Dendritic cell treated with granulocyte-macrophage colony-stimulating factor and Interleukin-4, amounts not matched to agents 40 ng/mL and 50 ng/mL, for 4 days (primary cell): ENCODE measurements at regions not wholly inside any gene's neighbourhood (a gene's known extent, or its start where the extent isn't known, plus 50 kb on each side); places are given as distances from the start of the nearest gene placed in this dataset.
"Not testable (repeated sequence)": the region's sequence is repeated elsewhere in the genome, so short reads cannot be mapped to it uniquely, and the experiment has no call there.

Source experiments
- H3K27ac Mint-ChIP-seq: one replicate; pipeline ENCODE4 v1.8.0; 2022; ENCODE audit warnings: mild to moderate bottlenecking, mixed read lengths
- H3K27me3 Mint-ChIP-seq: one replicate; pipeline ENCODE4 v1.8.0; 2022; ENCODE audit warnings: mild to moderate bottlenecking, mixed read lengths
- H3K36me3 Mint-ChIP-seq: one replicate; pipeline ENCODE4 v1.8.0; 2022; ENCODE audit warnings: low read depth, mixed read lengths
- H3K4me1 Mint-ChIP-seq: one replicate; pipeline ENCODE4 v1.8.0; 2022; ENCODE audit warnings: low read depth, mixed read lengths
- H3K4me3 Mint-ChIP-seq: one replicate; pipeline ENCODE4 v1.8.0; 2022; ENCODE audit warnings: mild to moderate bottlenecking, moderate library complexity, mixed read lengths
- H3K9me3 Mint-ChIP-seq: one replicate; pipeline ENCODE4 v1.8.0; 2022; ENCODE audit warnings: mixed read lengths
- intact Hi-C: fragments of 100-400 bp; cut with micrococcal nuclease; formaldehyde crosslinking; loops from one replicate; pipeline ENCODE4 v1.15.0; 2022

DNA sequence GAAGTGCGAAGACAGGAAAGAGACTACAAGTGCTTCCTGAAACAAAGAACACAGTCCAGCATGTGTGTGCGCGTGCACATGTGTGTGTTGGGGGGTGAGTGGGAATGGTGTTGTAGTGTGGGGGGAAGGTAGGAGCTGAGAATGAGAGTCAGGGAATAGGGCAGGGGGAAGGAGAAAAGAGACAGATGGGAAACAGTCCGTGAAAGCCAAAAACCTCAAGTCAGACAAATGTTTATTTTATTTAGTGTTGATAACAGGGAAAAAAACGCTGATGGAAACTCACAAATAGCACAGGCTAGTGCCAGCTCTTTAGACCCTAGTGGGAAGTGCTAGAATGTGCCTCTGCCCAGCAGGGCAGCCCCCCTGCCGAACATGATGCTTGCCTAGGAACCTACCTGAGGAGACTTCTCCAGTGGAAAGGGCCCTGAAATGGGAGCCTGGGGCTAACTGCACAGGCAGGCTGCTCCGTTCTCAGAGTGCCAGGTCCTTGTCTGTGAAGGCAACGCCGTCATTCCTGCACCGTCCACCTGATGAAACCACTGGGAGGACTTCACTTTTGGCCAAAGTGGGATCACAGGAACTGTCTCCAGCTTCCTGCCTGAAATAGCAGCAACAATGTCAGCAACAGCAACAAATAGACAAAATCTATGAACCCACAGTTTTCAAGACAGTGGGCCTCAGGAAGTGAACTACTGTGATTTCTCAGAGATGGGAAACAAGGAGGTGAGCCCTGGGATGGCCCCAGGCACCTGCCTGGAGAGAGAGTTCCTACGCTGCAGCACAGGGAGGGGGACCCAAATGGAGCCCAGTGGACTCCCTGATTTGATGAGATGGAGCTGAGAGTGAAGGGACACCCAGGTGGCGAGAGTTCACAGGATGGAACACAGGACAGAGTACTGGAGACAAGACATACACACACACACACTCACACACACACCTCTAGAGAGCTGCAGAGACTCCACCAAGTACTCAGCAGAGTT is 379.7 kb downstream of the RPS24 start:
- H3K4me1 Mint-ChIP-seq, result no peaks in the 10 kb centered on the region
- peaks cover 9% of the 10 kb centered on the region for H3K27me3 Mint-ChIP-seq
- no peak overlapping the region for H3K4me3 Mint-ChIP-seq
- no peaks in the 10 kb centered on the region for H3K36me3 Mint-ChIP-seq
- intact Hi-C loops, result no loop called here
- H3K9me3 Mint-ChIP-seq, result no peaks in the 10 kb centered on the region
- no peak overlapping the region for H3K27ac Mint-ChIP-seq

DNA sequence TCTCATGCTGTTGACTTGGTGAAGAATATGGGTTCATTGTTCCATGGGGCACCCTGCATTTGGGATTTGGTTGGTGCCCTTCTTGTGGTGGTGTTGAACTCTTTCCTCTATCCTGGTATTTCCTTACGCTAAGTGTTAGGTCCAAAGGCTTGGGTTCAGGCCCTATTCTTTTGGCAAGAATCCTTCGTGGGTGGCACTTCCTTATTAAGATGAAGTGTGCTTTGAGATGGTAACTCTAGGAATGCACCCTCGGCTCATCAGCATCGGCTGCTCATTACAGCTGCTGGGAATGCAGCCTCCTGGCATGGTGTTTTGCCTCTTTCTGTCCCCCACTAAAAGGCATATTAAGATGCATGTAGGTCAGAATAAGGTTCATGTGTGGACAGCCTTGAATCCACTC is 380.7 kb downstream of the RPS24 start:
- Mint-ChIP-seq H3K36me3 (no peaks in the 10 kb centered on the region), H3K27ac (no peak overlapping the region), H3K9me3 (no peaks in the 10 kb centered on the region), H3K4me3 (no peak overlapping the region), H3K27me3 (peaks cover 8% of the 10 kb centered on the region), H3K4me1 (no peaks in the 10 kb centered on the region)
- intact Hi-C loops, result no loop called here

DNA sequence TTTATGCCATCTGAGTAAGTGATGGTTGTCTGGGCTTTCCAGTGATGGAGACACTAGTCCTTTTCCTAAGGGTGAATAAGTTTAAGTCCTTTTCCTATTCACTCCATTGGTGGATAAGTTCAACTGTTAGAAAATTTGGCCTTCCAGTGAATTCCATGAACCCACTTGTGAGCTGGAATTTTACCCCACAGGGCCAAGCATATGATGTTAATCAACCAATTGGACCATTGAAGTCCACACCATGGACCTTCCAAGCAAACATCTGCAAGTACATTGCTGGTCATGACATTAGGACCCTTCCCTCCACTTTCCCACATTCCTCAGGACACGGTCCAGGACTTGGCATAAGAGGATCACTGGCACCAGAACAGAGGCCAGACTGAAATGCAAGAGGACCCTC is 381.4 kb downstream of the RPS24 start:
- H3K4me1 Mint-ChIP-seq, result no peaks in the 10 kb centered on the region
- intact Hi-C loops, result no loop called here
- peaks cover 5% of the 10 kb centered on the region for H3K27me3 Mint-ChIP-seq

DNA sequence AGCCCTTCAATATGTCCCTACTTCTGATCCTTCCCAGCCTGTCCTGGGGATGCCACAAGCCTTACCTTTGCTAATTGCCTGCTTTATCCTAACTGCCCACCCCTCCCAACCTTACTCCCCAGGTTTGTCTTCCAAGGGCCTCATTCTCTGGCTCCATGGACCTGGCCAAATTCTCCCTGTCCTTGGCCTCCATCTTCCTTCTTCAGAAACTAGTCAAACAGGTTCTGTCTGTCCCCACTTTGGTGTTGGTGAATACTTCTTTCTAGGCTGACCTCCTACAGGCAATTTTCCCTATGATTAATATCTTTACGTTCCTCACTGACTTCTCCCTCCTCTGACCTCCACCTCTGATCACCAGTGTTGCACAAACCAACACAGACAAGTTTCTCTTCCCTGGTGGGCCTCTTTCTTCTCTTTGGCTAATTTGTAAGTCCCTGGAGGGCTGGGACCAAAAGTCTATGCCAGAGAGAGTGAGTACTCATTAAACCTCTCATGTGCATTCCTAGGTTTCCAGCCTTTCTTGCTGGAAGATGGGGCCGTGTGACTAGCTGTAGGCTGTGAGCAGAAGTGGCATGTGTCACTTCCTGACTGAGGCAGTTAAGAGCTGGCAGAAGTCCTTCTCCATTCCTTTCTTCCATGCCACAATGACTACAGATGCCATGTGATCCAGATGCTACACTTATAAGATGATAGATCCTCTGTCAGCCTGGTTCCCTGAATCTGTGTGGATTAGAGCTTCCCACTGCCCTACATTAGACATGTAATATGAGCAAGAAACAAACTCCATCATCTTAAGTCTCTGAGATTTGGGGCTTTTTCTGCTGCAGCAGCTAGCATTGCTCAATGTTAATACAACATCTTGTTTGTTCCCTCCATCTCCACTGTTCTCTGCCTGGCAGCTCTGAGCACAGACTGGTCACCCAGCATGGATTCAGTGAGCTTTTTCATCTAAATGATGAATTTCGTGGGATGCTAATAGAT is 382.7 kb downstream of the RPS24 start:
- Mint-ChIP-seq H3K27me3 (peaks cover 11% of the 10 kb centered on the region), H3K36me3 (no peaks in the 10 kb centered on the region), H3K9me3 (no peaks in the 10 kb centered on the region), H3K4me1 (peaks cover 5% of the 10 kb centered on the region), H3K4me3 (no peak overlapping the region), H3K27ac (no peak overlapping the region)
- intact Hi-C loops, result no loop called here

More for the DNA sequence above, 381.4 kb downstream of the RPS24 start:
- no peaks in the 10 kb centered on the region for H3K36me3 Mint-ChIP-seq
- H3K4me3 Mint-ChIP-seq, result no peak overlapping the region
- H3K27ac Mint-ChIP-seq, result no peak overlapping the region
- no peaks in the 10 kb centered on the region for H3K9me3 Mint-ChIP-seq

DNA sequence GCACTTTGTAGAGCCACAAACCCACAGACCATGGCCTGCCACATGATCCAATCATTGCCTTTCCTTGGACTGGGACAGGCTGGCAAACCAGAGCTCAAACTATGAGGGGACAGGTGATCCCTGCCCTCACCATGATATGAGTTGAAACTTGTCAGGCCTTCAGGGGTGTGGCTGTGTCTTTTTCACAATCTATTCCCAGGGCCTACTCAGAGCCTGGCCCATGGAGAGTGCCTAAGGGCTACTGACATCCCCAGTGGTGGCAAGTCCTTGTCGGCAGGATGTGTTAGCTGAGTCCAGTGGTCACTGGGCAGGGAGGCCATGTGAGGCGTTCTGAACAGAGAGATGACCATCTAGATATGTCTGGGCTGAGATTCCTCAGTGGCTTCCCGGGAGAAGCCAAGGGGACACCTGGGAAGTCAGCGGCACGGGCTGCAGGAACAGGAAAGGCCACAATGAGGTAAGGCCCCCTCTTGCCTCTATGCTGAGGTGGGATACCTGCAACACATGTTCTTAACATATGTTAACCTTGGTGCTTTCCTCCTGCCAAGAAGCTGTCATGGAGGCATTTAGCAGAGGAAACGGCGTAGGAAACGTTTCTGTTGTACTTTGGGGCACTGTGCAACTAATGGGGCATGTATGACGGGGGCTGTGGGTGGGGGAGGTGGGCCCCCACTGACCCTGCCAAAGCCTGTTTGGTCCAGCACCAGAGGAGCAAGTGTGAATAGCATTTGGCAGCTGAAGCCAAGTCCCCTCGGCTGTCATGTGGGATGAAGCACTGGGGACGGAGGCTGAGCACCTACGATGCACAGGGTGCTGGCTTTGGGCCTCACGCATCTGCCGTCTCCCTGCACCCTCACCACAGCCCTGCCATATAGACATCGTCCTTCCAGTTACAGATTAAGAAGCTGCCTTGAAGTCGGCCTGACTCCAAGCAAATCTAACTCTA is 384.0 kb downstream of the RPS24 start:
- H3K4me1 Mint-ChIP-seq, result peaks cover 5% of the 10 kb centered on the region
- H3K27ac Mint-ChIP-seq, result no peak overlapping the region
- intact Hi-C loops, result no loop called here
- H3K27me3 Mint-ChIP-seq, result peaks cover 11% of the 10 kb centered on the region
- no peaks in the 10 kb centered on the region for H3K36me3 Mint-ChIP-seq
- H3K4me3 Mint-ChIP-seq, result no peak overlapping the region
- no peaks in the 10 kb centered on the region for H3K9me3 Mint-ChIP-seq

DNA sequence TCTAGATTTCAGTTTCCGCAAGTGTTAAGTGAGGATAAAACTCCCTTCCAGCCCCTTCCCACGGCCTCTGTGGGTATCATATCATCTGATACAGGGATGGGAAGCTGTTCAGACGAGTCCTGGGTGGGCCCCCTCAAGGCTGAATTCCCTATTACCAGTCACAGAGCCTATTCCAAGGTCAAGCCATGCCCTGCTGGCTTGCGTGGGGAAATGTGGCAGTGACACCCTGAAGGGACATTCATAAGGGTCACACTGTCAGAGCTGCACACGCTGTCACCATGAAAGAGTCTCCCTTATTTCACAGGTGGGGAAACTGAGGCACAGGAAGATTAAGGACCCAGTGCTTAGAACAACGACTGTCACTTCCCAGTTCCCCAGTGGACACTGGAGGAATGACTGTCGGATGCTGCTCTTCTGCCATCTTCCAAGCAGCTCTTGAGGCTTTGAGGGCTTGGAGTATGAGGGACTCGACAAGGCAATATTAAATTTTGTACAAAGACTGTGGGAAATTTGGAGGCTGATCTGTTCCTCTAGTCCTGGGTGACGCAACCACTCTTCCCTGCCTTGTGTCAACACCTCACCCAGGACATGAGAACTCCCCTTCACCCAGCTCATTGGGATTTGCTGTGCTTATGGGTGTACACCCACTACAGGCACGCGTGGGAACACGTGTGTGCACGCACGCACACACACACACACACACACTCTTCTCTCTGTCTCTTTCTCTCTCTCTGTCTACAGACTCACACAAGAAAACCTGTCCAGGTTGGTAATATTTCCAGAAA is 386.0 kb downstream of the RPS24 start:
- intact Hi-C loops, result no loop called here
- Mint-ChIP-seq H3K27me3 (peaks cover 9% of the 10 kb centered on the region), H3K9me3 (no peaks in the 10 kb centered on the region), H3K27ac (no peak overlapping the region), H3K36me3 (no peaks in the 10 kb centered on the region), H3K4me3 (no peak overlapping the region), H3K4me1 (peaks cover 5% of the 10 kb centered on the region)

DNA sequence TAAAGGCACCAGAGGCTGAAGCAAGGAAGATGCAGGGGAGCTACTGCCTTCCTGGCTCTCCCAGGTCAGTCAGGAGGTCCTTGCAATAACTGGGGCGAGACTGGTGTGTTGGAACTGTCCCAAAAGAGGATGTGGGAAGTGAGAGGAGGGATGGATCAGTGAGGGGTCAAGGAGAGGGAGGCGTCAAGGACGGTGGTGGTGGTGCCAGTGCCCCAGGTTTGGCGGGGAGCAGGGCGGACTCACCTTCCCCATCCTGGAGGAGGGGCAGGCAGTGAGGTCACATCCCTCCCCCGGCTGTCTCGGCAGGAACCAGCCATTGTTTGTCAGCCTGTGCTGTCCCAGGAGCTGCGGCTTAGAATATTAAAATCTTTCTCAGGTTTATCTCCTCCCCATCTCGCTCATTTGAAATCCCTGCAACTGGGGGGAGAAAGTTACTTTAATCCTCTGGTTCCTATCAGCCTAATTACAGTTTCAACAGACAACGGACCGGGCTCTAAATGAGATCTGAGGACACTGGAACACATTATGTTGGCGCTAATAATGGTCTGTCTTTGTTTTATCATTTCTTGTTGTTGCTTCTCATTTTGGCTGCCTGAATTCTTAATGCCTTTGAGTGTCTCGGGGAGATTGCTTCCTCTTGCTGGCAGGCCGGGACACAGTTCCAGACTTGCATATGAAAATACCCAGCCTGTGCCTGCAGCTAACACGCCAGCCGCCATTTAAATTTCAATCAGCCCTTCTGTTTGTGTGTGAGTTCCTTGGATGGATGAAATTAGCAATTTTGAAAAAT is 387.5 kb downstream of the RPS24 start:
- peaks cover 11% of the 10 kb centered on the region for H3K9me3 Mint-ChIP-seq
- no peaks in the 10 kb centered on the region for H3K36me3 Mint-ChIP-seq
- peaks cover 9% of the 10 kb centered on the region for H3K27me3 Mint-ChIP-seq
- H3K4me3 Mint-ChIP-seq, result no peak overlapping the region
- H3K27ac Mint-ChIP-seq, result no peak overlapping the region
- intact Hi-C loops, result no loop called here
- H3K4me1 Mint-ChIP-seq, result peaks cover 5% of the 10 kb centered on the region

DNA sequence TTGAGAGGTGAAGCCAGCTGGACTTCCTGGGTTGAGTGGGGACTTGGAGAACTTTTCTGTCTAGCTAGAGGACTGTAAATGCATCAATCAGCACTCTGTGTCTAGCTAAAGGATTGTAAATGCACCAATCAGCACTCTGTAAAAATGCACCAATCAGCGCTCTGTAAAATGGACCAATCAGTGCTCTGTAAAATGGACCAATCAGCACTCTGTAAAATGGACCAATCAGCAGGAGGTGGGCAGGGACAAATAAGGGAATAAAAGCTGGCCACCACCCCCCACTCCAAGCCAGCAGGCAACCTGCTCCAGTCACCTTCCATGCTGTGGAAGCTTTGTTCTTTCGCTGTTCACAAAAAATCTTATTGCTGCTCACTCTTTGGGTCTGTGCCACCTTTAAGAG is 390.4 kb downstream of the RPS24 start:
- H3K27ac Mint-ChIP-seq, intact Hi-C loops, H3K4me3 Mint-ChIP-seq, H3K36me3 Mint-ChIP-seq, H3K4me1 Mint-ChIP-seq: not testable (repeated sequence)
- H3K27me3 Mint-ChIP-seq, result peaks cover 21% of the 10 kb centered on the region
- H3K9me3 Mint-ChIP-seq, result peaks cover 11% of the 10 kb centered on the region

DNA sequence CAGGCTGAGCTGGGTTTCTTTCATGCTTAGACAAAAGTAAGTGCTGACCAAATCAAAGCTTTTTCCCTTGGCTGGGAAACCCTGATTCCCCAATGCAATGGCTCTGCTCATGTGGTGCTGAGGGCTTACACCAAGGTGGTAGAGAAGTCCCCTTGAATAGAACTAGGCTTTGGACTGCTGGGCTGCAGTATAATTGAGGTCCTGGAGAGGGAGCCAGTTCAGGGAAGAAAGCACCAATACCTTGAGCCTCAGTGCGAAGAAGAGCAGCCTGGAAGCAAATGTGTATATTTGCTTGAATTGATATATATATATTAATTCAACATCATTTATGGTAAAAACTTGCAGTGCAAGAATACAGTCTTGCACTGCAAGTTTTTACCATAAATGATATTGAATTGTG is 391.1 kb downstream of the RPS24 start:
- no peak overlapping the region for H3K27ac Mint-ChIP-seq
- peaks cover 5% of the 10 kb centered on the region for H3K4me1 Mint-ChIP-seq
- no peaks in the 10 kb centered on the region for H3K36me3 Mint-ChIP-seq
- peaks cover 11% of the 10 kb centered on the region for H3K9me3 Mint-ChIP-seq
- H3K27me3 Mint-ChIP-seq, result peaks cover 26% of the 10 kb centered on the region
- H3K4me3 Mint-ChIP-seq, result no peak overlapping the region
- intact Hi-C loops, result no loop called here

DNA sequence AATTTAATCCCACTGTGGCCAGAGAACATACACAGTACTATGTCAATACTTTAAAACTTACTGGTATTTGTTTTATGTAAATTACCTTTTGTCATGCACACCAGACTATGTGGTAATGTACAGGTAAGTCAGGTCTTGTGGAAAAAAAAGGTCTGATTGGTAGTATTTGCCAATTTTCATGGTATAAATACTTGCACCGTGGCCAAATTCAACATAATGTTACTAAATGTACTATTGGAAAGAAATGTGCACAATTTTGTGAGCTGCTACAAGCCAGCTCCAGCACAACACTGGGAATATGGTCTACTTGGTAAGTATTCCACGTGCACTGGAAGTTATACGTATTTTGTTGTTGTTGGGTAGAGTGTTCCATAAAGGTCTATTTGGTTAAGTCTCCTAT is 392.5 kb downstream of the RPS24 start:
- Mint-ChIP-seq H3K36me3 (no peaks in the 10 kb centered on the region), H3K9me3 (peaks cover 11% of the 10 kb centered on the region), H3K4me1 (no peaks in the 10 kb centered on the region), H3K27me3 (peaks cover 24% of the 10 kb centered on the region), H3K4me3 (no peak overlapping the region), H3K27ac (no peak overlapping the region)
- intact Hi-C loops, result no loop called here

DNA sequence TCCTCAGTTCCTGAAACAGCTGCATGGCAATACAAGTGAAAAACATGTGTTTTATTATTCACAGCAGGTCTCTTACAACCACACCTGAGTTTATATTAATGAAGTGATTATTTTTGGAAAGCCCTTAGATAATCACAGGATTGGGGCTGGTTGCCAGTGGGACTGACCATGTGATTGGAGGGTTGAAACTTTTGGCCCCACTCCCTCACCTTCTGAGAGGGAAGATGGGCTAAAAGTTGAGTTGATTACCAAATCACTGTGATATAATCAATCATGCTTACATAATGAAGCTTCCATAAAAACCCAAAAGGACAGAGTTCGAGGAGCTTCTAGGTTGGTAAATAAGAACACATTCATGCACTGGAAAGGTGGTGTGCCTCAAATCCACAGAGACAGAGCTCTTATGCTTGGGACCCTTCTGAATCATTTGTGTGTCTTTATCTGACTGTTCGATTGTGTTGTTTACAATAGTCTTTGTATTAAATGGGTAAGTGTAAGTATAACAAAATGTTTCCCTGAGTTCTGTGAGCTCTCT is 393.9 kb downstream of the RPS24 start:
- peaks cover 23% of the 10 kb centered on the region for H3K27me3 Mint-ChIP-seq
- no peak overlapping the region for H3K27ac Mint-ChIP-seq
- intact Hi-C loops, result no loop called here
- H3K4me1 Mint-ChIP-seq, result no peaks in the 10 kb centered on the region
- no peaks in the 10 kb centered on the region for H3K36me3 Mint-ChIP-seq
- peaks cover 11% of the 10 kb centered on the region for H3K9me3 Mint-ChIP-seq
- H3K4me3 Mint-ChIP-seq, result no peak overlapping the region

DNA sequence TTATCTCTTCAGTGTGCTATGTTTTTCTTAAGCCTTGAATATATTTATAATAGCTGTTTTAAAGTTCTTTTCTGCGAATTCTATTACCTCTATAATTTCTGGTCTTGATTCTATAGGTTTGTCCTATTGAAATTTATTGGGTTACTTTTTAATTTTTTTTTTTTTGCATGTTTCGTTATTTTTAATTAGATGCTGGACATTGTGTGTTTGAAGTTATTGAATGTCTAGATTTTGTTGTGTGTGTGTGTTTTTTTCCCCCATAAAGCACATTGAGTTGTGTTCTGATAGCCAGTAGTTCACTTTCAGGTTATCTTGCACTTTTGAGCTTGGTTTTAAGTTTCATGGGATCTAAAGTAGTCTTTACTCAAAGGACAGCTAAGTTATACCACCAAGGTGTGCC is 394.9 kb downstream of the RPS24 start:
- H3K27me3 Mint-ChIP-seq, result peaks cover 21% of the 10 kb centered on the region
- no peaks in the 10 kb centered on the region for H3K36me3 Mint-ChIP-seq
- intact Hi-C loops, result no loop called here

More for the DNA sequence above, 394.9 kb downstream of the RPS24 start:
- Mint-ChIP-seq H3K4me1 (peaks cover 9% of the 10 kb centered on the region), H3K9me3 (peaks cover 11% of the 10 kb centered on the region), H3K27ac (no peak overlapping the region), H3K4me3 (no peak overlapping the region)
